Subcutaneous abdominal adipose tissue (tissue), 5 donors: ENCODE measurements at regions not wholly inside any gene's neighbourhood (a gene's known extent, or its start where the extent isn't known, plus 50 kb on each side); places are given as distances from the start of the nearest gene placed in this dataset.

Source experiments
- H3K27ac ChIP-seq: one replicate; pipeline ENCODE4 v1.7.0; 2013; ENCODE audit warnings: low read depth, mild to moderate bottlenecking, inconsistent platforms, low read length, moderate library complexity
- H3K27me3 ChIP-seq, 5 donors: one replicate each; pipeline ENCODE4 v1.7.0; 2013; ENCODE audit warnings: low read length in 5 of 5, inconsistent platforms in 1 of 5; ENCODE audit not compliant: control insufficient read depth in 5 of 5, insufficient read depth in 4 of 5
- H3K36me3 ChIP-seq, 5 donors: one replicate each; pipeline ENCODE4 v1.7.0; 2013; ENCODE audit warnings: low read length in 5 of 5; ENCODE audit not compliant: control insufficient read depth in 5 of 5, insufficient read depth in 5 of 5
- H3K4me1 ChIP-seq, 5 donors: one replicate each; pipeline ENCODE4 v1.7.0; 2013; ENCODE audit warnings: low read length in 5 of 5, mild to moderate bottlenecking in 3 of 5, moderate library complexity in 1 of 5; ENCODE audit not compliant: control insufficient read depth in 5 of 5, insufficient read depth in 5 of 5
- H3K4me3 ChIP-seq, 5 donors: one replicate each; pipeline ENCODE4 v1.7.0; 2013; ENCODE audit warnings: low read length in 5 of 5, low read depth in 1 of 5
- H3K9ac ChIP-seq, 5 donors: one replicate each; pipeline ENCODE4 v1.7.0; 2013; ENCODE audit warnings: low read length in 5 of 5, mild to moderate bottlenecking in 4 of 5, moderate library complexity in 3 of 5
- H3K9me3 ChIP-seq, 5 donors: one replicate each; pipeline ENCODE4 v1.7.0; 2013; ENCODE audit warnings: low read length in 5 of 5; ENCODE audit not compliant: control insufficient read depth in 5 of 5
- donor health status: healthy.
- donor health status: healthy.
- donor health status: healthy.
- donor health status: healthy.
- donor health status: healthy.

GRCh38 chr2:70011335-70011734 is 49.9 kb upstream of the ASPRV1 start:
- Histone ChIP-seq H3K4me3 (no peak overlapping the region), H3K36me3 (peaks cover 0 to 11% (median 3%) of the 10 kb centered on the region in 5 donors), H3K27ac (no peak overlapping the region), H3K27me3 (no peaks in the 10 kb centered on the region), H3K4me1 (peaks cover 0 to 5% (median 2%) of the 10 kb centered on the region in 5 donors), H3K9ac (no peak overlapping the region), H3K9me3 (no peaks in the 10 kb centered on the region)
